ENCODE measurements at regions not wholly inside any gene's neighbourhood (a gene's known extent, or its start where the extent isn't known, plus 50 kb on each side); places are given as distances from the start of the nearest gene placed in this dataset.
A peak's percentile ranks its signal among the peaks of the same experiment; 100 is the strongest.
"Not testable (repeated sequence)": the region's sequence is repeated elsewhere in the genome, so short reads cannot be mapped to it uniquely, and the experiment has no call there.

- no peak for DNase-seq (ENCODE audit: low spot score)
Measured at GRCh38 chr9:27673641-27674040, 100.4 kb upstream of the C9orf72 start.

DNA sequence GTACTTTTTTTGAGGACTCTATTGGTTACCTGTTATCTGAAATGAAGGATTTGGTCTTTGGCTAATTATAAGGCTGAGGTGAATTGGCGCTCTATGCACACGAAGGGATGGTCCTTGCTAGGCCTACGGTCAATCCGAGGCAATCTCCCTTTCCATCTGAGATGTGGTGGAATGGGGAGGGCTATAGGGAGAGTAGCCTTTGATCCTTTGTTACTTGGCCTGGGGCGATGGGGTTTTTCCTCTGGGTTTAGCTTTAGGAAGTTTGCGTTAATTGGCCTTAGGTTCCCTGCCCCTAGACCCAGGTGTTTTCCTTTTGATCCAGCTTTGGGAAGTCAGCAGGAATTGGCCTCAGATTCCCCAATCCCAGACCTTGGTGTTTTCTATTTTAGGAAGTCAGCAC lies 102.1 kb upstream of the C9orf72 start:
- no peak for DNase-seq (ENCODE audit: low spot score)

- DNase-seq (ENCODE audit: low spot score): no peak
Measured at GRCh38 chr9:27676827-27677226, 103.5 kb upstream of the C9orf72 start.

DNA sequence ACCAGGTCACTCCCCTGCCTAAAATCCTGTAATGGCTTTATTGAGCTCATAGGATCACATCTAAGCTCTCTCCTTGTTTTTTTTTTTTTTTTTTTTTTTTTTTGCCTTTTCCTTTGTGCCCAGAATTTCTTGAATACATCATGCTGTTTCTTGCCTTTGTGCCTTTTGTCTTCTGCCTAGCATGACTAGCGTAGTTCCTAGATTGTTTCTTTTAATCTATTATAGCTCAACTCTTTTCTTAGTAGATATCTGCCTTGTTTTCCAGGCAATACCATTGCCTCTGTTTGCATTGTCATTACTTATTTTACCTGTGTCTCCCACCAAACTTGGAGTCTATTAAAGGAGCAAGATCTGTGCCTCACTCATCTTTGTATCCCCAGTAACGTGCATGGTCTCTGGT lies 106.1 kb upstream of the C9orf72 start:
- no peak for DNase-seq (ENCODE audit: low spot score)

- DNase-seq (ENCODE audit: low spot score): no peak
Measured at GRCh38 chr9:27683181-27683580, 109.9 kb upstream of the C9orf72 start.

GRCh38 chr9:27688954-27689353 lies 115.7 kb upstream of the C9orf72 start:
- no peak for DNase-seq (ENCODE audit: low spot score)

GRCh38 chr9:27690816-27691215 lies 117.5 kb upstream of the C9orf72 start:
- not testable (repeated sequence) for DNase-seq (ENCODE audit: low spot score)

DNA sequence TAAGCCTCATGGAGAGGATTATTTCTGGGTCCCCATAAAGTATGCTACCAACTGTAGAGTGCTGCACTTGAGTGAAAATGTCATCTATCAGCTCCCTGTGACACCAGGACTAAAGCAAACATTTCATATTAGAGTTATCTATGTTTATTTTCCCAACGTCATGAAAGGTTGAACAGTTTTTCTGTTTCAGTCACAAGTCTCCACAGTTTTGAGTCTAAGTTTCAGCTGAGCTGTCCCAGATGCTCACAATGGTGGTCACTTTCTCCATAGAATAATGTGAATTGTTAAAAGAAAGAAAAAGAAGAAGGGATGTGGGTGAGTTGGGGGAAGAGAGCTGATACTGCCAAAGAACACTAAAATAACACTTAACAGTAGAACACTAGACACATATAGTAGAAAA lies 126.3 kb upstream of the C9orf72 start:
- no peak for DNase-seq (ENCODE audit: low spot score)

DNA sequence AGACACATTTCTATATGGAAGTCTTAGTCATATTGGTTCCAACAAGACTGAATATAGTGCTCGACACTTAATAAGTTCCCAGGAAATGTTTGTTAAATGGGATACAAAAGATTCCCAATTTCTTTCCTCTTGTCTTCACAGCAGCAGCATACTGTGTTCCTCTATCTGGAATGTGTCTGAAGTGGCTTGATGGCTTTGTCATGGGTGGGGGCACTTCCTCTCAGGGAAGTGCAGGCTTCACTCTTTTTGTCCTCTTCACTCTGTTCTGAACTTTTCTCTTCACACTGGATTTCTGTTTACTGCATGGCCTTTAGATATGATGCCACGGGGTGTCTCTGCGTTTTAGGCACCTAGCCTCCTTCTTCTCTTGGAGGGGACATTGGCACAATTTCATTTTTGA lies 127.7 kb upstream of the C9orf72 start:
- no peak for DNase-seq (ENCODE audit: low spot score)

GRCh38 chr9:27701587-27701986 lies 128.3 kb upstream of the C9orf72 start:
- DNase-seq (ENCODE audit: low spot score): no peak

DNA sequence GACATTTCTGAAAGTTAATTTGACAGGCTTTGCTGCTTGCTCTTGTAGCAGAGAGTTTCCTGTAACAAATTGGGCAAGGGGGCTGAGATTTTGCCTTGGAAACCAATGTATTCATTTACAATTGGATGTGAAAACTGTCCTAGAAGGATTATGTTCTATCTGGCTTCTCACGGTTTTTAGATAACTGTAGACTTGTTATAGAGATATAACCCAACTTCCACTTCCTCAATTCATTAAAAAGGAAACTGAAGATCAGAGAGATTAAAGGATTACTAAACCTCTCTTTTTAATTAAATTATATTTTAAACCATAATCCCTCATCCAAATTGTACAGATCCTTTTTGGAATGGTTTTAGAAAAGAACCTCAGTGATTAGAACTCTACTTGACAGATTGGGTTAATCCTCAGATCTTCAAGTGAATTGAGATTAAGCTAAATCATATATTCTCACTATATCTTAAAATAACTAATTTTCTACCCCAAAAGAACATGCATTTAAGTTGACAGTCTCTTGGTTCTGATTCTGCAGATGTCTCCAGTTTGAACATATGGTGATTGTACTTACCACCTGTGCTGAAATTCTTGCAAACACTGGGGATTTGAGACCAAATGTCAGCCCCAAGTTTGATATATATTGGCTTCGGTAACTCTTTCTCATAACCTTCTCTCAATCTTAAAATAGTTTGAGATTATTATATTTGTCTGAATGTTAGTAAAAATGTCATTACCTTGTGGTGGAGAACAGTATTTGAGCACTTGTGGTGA lies 130.1 kb upstream of the C9orf72 start:
- DNase-seq (ENCODE audit: low spot score): no peak

DNA sequence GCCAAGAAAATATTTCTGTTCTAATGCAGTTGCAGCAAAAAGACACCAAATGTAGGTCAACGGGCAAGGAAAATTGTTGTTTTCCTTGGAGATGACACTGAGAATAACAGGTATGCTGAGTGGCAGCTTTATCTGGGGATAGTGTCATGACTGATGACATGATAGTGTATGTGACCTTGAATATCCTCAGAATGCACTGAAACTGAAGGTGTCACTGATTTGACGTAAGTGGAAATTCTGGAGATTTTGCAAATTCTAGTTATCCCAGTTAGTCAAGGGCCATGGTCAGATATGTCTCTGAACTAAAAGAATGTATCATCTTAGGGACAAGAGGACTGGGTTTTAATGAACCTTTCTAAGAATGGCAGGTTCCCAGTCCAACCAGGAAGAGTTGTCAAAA lies 138.0 kb upstream of the C9orf72 start:
- DNase-seq (ENCODE audit: low spot score): no peak

- DNase-seq (ENCODE audit: low spot score): no peak
Measured at GRCh38 chr9:27712806-27713205, 139.5 kb upstream of the C9orf72 start.

DNA sequence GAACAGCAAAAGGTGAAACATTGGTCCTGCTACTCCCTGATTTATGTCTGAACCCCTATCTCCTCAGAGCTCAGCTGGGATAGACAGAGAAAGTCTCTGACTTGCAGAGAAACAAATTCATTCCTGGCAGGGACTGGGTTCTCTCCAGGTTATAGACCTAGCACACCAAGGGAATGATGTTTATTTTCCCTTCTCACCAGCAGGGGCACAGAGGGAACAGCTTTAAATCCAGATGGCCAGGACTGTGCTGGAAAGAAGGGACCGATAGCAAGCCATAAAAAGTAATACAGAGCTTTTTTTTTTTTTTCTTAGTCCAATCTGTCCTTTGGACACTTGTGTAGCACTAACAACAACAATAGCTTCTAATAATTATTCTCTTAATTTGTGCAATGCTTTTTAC lies 141.1 kb upstream of the C9orf72 start:
- no peak for DNase-seq (ENCODE audit: low spot score)

DNA sequence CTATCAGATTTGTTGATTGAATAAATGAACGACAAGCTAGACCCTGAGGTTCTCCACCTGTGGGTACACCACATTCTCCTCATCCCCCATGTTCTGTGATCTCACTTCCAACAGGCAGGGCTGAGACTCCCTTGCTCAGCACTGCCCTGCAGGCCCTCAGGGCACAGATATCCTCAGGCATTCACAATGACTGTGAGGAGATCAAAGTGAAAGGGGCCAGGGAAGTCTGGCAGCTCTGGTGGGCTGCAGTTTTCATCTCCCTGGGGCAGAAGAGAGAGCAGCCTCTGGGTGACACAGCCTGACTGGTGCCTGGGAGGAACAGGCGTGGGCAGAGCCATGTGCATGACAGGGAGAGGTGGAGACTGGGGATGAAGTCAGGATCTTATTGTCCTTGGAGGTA lies 142.4 kb upstream of the C9orf72 start:
- DNase-seq (ENCODE audit: low spot score): no peak

DNA sequence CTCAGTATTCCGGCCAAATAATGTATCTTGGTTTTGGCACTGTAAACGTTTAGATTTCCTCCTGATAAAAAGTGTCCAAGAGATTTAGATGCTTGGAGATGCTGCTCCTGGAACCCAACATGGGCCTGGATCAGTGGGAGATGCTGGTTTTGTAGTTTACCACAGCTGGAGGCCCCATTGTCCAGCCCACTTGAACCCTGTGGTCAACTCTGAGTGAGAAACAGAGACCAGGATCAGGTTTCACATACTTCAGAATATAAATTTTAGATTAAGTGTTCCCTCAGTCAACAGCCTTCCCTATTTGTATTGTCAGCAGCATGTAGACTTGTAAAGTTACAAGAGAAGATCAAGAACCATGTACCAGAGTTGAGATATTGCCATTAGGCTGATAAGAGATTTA lies 144.7 kb upstream of the C9orf72 start:
- no peak for DNase-seq (ENCODE audit: low spot score)

GRCh38 chr9:27719711-27720110 lies 146.4 kb upstream of the C9orf72 start:
- no peak for DNase-seq (ENCODE audit: low spot score)

GRCh38 chr9:27722866-27723265 lies 149.6 kb upstream of the C9orf72 start:
- DNase-seq (ENCODE audit: low spot score): no peak

- peak; percentile 56 for DNase-seq (ENCODE audit: low spot score)
Measured at GRCh38 chr9:27726244-27727081, 153.2 kb upstream of the C9orf72 start.

DNA sequence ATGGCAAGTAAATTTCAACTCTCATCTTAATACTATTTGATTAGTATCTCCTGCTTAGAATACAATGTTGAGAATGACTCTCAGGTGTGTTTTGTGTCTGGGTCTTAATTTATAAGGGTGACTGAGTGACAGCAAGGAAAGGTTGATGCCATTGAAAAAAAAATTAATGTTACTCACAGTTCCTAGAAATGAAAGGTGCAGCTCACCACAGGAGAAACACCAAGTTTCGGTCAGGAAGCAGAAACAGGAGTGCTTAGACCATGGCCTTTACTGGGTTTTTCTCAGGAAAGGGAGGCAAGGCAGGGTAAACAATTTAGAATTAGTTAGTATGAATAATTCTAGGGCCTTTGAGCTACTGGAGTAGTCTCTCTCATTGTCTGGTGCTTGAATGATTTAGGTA lies 159.2 kb upstream of the C9orf72 start:
- no peak for DNase-seq (ENCODE audit: low spot score)

- DNase-seq (ENCODE audit: low spot score): no peak
Measured at GRCh38 chr9:27743490-27743889, 170.2 kb upstream of the C9orf72 start.

GRCh38 chr9:27747450-27747849 lies 174.2 kb upstream of the C9orf72 start:
- DNase-seq (ENCODE audit: low spot score): no peak

DNA sequence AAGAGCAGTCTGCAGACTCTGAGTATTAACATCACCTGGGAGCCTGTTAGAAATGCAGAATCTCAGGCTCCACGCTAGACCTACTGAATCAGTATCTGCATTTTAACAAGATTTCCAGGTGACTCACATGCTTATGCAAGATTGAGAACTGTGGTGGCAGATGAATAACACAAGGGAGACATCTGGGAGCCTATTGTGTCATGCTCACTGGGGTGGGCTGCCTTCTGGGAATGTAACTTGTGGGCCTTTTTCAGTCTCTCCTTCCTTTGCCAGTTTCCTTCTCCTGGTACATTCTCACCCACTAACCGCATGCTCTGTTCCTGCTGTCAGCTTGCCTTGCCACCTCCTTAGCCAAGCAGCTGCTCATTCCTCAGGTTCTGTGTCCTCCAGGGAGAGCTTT lies 176.6 kb upstream of the C9orf72 start:
- DNase-seq (ENCODE audit: low spot score): no peak

DNA sequence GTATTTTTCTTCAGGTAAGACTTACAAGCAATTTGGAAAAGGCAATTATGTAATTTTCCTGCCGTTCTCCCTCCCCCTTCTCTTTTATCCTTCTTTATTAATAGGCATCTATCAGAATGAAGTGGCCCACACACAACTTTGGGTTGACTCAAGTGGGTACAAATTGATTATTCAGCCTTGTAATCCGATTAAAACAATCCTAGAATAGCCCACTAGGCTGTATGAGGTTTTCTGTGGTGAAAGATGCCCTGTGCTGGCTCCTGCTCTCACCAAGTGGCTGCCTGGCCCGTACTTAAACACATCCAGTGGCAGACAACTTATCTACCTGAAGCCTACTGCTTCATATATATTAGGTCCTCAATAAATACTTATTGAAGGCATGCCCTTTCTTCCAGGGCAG lies 177.3 kb upstream of the C9orf72 start:
- DNase-seq (ENCODE audit: low spot score): no peak

All from kidney capillary endothelial cell (primary cell).